ENCODE measurements at regions not wholly inside any gene's neighbourhood (a gene's known extent, or its start where the extent isn't known, plus 50 kb on each side); places are given as distances from the start of the nearest gene placed in this dataset.

DNA sequence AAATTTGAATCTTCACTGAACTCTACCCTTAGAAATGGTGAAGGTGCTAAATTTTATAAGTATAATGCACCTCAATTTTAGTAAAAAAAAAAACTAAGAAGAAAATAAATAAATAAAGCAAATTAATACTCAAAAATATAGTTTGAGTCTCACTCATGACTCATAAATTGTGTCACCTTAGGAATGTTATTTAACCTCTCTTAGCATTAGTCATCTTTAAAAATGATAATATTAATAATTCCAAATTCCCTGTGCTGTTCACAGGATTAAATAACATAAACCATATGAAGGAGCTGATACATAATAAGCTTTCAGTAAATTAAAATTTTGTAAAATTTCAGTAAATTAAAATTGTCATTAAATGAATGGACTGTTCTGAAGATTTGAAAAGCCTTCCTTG is 339.8 kb upstream of the RGMB start:
- peaks cover 0 to 3% of the 10 kb centered on the region in 2 donors for H3K9me3 ChIP-seq (ENCODE audit: control insufficient read depth in 2 of 2, insufficient read depth in 1 of 2, low read length in 1 of 2)
- H3K27ac ChIP-seq (ENCODE audit: low read depth in 1 of 2, low read length in 1 of 2): no peak overlapping the region
- no peaks in the 10 kb centered on the region for H3K4me1 ChIP-seq (ENCODE audit: control insufficient read depth in 2 of 2, insufficient read depth in 2 of 2, low read length in 2 of 2)
- no peak overlapping the region for H3K4me3 ChIP-seq (ENCODE audit: low read length in 2 of 2)
- no peak for DNase-seq (ENCODE audit: low read depth in 6 of 9, low spot score in 9 of 9)
- no peaks in the 10 kb centered on the region for H3K27me3 ChIP-seq (ENCODE audit: control insufficient read depth in 2 of 2, insufficient read depth in 1 of 2, low read length in 1 of 2)
- no peaks in the 10 kb centered on the region for H3K36me3 ChIP-seq (ENCODE audit: control insufficient read depth in 2 of 2, insufficient read depth in 2 of 2, low read length in 1 of 2)

DNA sequence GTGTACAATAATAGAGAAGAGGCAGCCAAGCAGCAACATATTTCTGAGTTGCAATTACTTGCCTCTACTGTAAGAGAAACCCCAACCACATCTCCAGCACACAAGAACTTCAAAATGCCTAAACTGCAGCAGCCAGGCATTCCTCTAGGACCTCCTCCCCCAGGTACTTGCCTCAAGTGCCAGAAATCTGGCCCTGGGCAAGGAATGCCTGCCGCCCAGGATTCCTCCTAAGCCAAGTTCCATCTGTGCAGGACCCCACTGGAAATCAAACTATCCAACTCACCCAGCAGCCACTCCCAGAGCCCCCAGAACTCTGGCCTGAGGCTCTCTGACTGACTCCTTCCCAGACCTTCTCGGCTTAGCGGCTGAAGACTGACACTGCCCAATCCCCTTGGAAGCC is 336.8 kb upstream of the RGMB start:
- WGBS: 97% methylated on average over 3 of the region's 3 CpGs
- no peaks in the 10 kb centered on the region for H3K27me3 ChIP-seq (ENCODE audit: control insufficient read depth in 2 of 2, insufficient read depth in 1 of 2, low read length in 1 of 2)
- H3K36me3 ChIP-seq (ENCODE audit: control insufficient read depth in 2 of 2, insufficient read depth in 2 of 2, low read length in 1 of 2): no peaks in the 10 kb centered on the region
- DNase-seq (ENCODE audit: low read depth in 6 of 9, low spot score in 9 of 9): no peak
- peaks cover 0 to 3% of the 10 kb centered on the region in 2 donors for H3K9me3 ChIP-seq (ENCODE audit: control insufficient read depth in 2 of 2, insufficient read depth in 1 of 2, low read length in 1 of 2)
- no peaks in the 10 kb centered on the region for H3K4me1 ChIP-seq (ENCODE audit: control insufficient read depth in 2 of 2, insufficient read depth in 2 of 2, low read length in 2 of 2)
- H3K27ac ChIP-seq (ENCODE audit: low read depth in 1 of 2, low read length in 1 of 2): no peak overlapping the region
- no peak overlapping the region for H3K4me3 ChIP-seq (ENCODE audit: low read length in 2 of 2)

DNA sequence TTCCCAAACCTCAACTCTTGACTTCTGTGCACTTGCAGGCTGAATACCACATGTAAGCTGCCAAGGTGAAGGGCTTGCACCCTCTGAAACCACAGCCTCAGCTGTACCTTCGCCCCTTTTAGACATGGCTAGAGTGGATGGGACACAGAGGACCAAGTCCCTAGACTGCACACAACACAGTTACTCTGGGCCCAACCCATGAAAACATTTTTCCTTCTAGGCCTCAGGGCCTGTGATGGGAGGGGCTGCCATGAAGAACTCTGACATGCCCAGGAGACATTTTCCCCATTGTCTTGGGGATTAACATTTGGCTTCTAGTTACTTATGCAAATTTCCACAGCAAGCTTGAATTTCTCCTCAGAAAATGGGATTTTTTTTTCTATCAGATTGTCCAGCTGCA is 331.0 kb upstream of the RGMB start:
- Histone ChIP-seq H3K36me3 (ENCODE audit: control insufficient read depth in 2 of 2, insufficient read depth in 2 of 2, low read length in 1 of 2) (no peaks in the 10 kb centered on the region), H3K4me3 (ENCODE audit: low read length in 2 of 2) (no peak overlapping the region), H3K4me1 (ENCODE audit: control insufficient read depth in 2 of 2, insufficient read depth in 2 of 2, low read length in 2 of 2) (no peaks in the 10 kb centered on the region), H3K9me3 (ENCODE audit: control insufficient read depth in 2 of 2, insufficient read depth in 1 of 2, low read length in 1 of 2) (peaks cover 0 to 8% of the 10 kb centered on the region in 2 donors), H3K27ac (ENCODE audit: low read depth in 1 of 2, low read length in 1 of 2) (no peak overlapping the region), H3K27me3 (ENCODE audit: control insufficient read depth in 2 of 2, insufficient read depth in 1 of 2, low read length in 1 of 2) (no peaks in the 10 kb centered on the region)
- 84% methylated on average over 1 of the region's 1 CpG for WGBS
- DNase-seq (ENCODE audit: low read depth in 6 of 9, low spot score in 9 of 9): no peak

DNA sequence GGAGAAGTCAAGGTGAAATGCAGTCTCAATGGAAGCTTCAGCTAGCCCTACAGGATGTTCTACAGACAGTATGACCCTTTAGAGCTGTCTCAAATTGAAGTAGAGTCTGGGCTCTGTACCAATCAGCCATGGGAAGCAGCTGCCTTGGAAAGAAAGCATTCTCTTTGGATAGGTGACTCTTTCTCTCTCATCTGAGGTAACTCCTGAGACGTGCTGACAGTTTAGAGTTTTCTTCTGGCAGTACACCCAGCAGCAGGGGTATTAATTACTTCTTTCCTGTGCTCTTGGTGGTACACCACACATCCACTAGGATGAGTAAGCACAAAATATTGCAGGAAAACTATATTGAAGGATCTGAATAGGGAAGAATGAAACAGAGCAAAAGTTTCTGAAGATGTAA is 329.6 kb upstream of the RGMB start:
- no peak overlapping the region for H3K27ac ChIP-seq (ENCODE audit: low read depth in 1 of 2, low read length in 1 of 2)
- no peaks in the 10 kb centered on the region for H3K4me1 ChIP-seq (ENCODE audit: control insufficient read depth in 2 of 2, insufficient read depth in 2 of 2, low read length in 2 of 2)
- H3K9me3 ChIP-seq (ENCODE audit: control insufficient read depth in 2 of 2, insufficient read depth in 1 of 2, low read length in 1 of 2): peaks cover 0 to 8% of the 10 kb centered on the region in 2 donors
- H3K4me3 ChIP-seq (ENCODE audit: low read length in 2 of 2): no peak overlapping the region
- WGBS: 95% methylated on average over 1 of the region's 1 CpG
- no peaks in the 10 kb centered on the region for H3K36me3 ChIP-seq (ENCODE audit: control insufficient read depth in 2 of 2, insufficient read depth in 2 of 2, low read length in 1 of 2)
- no peaks in the 10 kb centered on the region for H3K27me3 ChIP-seq (ENCODE audit: control insufficient read depth in 2 of 2, insufficient read depth in 1 of 2, low read length in 1 of 2)
- no peak for DNase-seq (ENCODE audit: low read depth in 6 of 9, low spot score in 9 of 9)

DNA sequence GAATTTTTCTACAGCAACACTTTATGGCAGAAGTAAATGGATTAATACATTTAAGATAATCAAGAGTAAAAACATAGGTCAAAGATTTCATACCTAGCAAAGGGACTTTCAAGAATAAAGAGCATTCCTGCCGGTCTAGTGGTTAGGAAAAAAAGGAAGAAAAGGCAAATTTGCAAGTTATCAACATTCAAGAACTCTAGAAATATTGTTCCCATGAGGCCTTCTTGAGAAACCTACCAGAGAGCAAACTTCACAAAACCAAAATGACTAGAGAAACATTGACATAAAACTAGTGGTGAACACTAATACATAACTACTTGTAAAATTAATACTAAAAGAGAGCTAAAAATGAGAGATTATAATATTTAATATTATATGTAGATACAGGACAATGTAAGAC is 320.2 kb upstream of the RGMB start:
- no peaks in the 10 kb centered on the region for H3K9me3 ChIP-seq (ENCODE audit: control insufficient read depth in 2 of 2, insufficient read depth in 1 of 2, low read length in 1 of 2)
- no peak for DNase-seq (ENCODE audit: low read depth in 6 of 9, low spot score in 9 of 9)
- 77% methylated on average over 1 of the region's 1 CpG for WGBS
- H3K27me3 ChIP-seq (ENCODE audit: control insufficient read depth in 2 of 2, insufficient read depth in 1 of 2, low read length in 1 of 2): no peaks in the 10 kb centered on the region
- no peak overlapping the region for H3K4me3 ChIP-seq (ENCODE audit: low read length in 2 of 2)
- H3K36me3 ChIP-seq (ENCODE audit: control insufficient read depth in 2 of 2, insufficient read depth in 2 of 2, low read length in 1 of 2): no peaks in the 10 kb centered on the region
- no peaks in the 10 kb centered on the region for H3K4me1 ChIP-seq (ENCODE audit: control insufficient read depth in 2 of 2, insufficient read depth in 2 of 2, low read length in 2 of 2)
- no peak overlapping the region for H3K27ac ChIP-seq (ENCODE audit: low read depth in 1 of 2, low read length in 1 of 2)

DNA sequence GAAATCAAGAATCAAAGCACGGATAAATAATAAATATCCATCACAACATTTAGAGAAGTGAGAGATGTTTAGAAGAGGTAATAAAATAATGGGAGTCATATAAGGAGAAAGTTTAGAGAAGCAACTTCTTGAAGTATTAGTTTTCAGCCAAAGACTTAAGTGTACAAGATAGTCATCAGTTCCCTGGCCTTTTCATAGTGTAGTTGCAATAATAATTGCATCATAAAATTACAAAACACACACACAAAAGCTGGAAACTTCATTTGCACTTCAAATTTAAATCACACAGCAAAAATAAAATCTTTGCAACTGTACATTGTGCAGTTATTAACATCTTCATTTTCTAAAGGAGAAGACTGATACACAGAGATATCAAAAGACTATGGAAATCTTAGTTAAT is 319.1 kb upstream of the RGMB start:
- 95% methylated on average over 1 of the region's 1 CpG for WGBS
- DNase-seq (ENCODE audit: low read depth in 6 of 9, low spot score in 9 of 9): no peak
- no peak overlapping the region for H3K4me3 ChIP-seq (ENCODE audit: low read length in 2 of 2)
- no peaks in the 10 kb centered on the region for H3K27me3 ChIP-seq (ENCODE audit: control insufficient read depth in 2 of 2, insufficient read depth in 1 of 2, low read length in 1 of 2)
- no peaks in the 10 kb centered on the region for H3K36me3 ChIP-seq (ENCODE audit: control insufficient read depth in 2 of 2, insufficient read depth in 2 of 2, low read length in 1 of 2)
- no peaks in the 10 kb centered on the region for H3K9me3 ChIP-seq (ENCODE audit: control insufficient read depth in 2 of 2, insufficient read depth in 1 of 2, low read length in 1 of 2)
- H3K4me1 ChIP-seq (ENCODE audit: control insufficient read depth in 2 of 2, insufficient read depth in 2 of 2, low read length in 2 of 2): no peaks in the 10 kb centered on the region
- no peak overlapping the region for H3K27ac ChIP-seq (ENCODE audit: low read depth in 1 of 2, low read length in 1 of 2)

DNA sequence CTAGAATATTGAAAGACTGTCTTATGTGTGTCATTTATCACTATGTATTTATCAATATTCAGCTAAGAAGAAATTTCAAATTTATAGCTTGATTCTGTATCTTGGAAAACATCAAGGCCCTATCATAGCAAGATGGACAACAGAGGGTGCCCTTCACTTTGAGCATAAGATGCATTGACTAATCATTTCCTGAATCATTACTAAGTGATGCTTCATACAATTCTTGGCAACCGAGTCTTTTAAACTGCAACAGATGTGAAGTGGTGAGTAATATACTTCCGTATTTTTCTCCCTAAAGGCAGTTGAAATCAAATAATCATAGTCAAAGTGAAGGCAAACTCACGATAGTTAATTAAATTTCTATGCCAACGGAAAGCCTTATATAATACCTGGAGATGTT is 318.6 kb upstream of the RGMB start:
- 93% methylated on average over 4 of the region's 4 CpGs for WGBS
- H3K27ac ChIP-seq (ENCODE audit: low read depth in 1 of 2, low read length in 1 of 2): no peak overlapping the region
- DNase-seq (ENCODE audit: low read depth in 6 of 9, low spot score in 9 of 9): no peak
- no peaks in the 10 kb centered on the region for H3K4me1 ChIP-seq (ENCODE audit: control insufficient read depth in 2 of 2, insufficient read depth in 2 of 2, low read length in 2 of 2)
- H3K36me3 ChIP-seq (ENCODE audit: control insufficient read depth in 2 of 2, insufficient read depth in 2 of 2, low read length in 1 of 2): no peaks in the 10 kb centered on the region
- H3K27me3 ChIP-seq (ENCODE audit: control insufficient read depth in 2 of 2, insufficient read depth in 1 of 2, low read length in 1 of 2): no peaks in the 10 kb centered on the region
- H3K9me3 ChIP-seq (ENCODE audit: control insufficient read depth in 2 of 2, insufficient read depth in 1 of 2, low read length in 1 of 2): no peaks in the 10 kb centered on the region
- H3K4me3 ChIP-seq (ENCODE audit: low read length in 2 of 2): no peak overlapping the region

DNA sequence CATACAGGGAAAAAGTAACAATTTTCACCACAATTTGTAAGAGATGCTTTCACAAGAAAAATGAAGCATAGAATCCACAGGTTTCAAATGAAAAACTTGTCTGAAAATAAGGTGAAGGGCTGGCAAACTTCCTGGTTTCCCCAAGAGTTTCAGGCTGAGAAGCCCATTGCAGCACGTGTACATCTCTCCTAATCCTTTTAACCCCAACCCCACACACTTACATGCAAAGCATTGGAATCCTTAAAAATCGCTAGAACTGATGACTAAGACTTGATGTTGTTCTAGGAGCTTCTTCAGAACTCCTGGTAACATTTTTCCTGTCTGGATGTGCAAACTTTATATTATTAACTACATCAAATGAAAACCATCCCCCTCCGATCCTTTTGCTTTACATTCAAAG is 317.8 kb upstream of the RGMB start:
- 77% methylated on average over 3 of the region's 3 CpGs for WGBS
- no peak for DNase-seq (ENCODE audit: low read depth in 6 of 9, low spot score in 9 of 9)
- Histone ChIP-seq H3K27ac (ENCODE audit: low read depth in 1 of 2, low read length in 1 of 2) (no peak overlapping the region), H3K27me3 (ENCODE audit: control insufficient read depth in 2 of 2, insufficient read depth in 1 of 2, low read length in 1 of 2) (no peaks in the 10 kb centered on the region), H3K4me1 (ENCODE audit: control insufficient read depth in 2 of 2, insufficient read depth in 2 of 2, low read length in 2 of 2) (no peaks in the 10 kb centered on the region), H3K4me3 (ENCODE audit: low read length in 2 of 2) (no peak overlapping the region), H3K9me3 (ENCODE audit: control insufficient read depth in 2 of 2, insufficient read depth in 1 of 2, low read length in 1 of 2) (no peaks in the 10 kb centered on the region), H3K36me3 (ENCODE audit: control insufficient read depth in 2 of 2, insufficient read depth in 2 of 2, low read length in 1 of 2) (no peaks in the 10 kb centered on the region)

DNA sequence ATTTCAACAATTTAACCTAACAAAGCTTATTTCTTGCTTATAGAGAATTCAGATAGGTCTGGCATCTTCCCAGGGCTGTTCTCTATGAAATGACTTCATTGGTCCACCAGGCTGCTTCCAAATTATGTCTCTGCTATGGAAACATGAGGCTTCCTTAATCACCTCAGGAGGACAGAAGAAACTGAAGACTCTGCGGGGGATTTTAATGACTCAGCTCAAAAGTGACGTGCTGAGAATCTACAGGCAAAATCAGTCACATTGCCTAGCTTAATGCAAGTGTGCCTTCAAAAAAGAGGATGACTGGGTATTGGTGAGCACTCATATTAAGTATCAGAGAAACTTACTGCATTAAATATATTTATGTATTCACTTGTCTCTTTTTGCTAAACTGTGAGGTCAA is 315.5 kb upstream of the RGMB start:
- Histone ChIP-seq H3K27ac (ENCODE audit: low read depth in 1 of 2, low read length in 1 of 2) (no peak overlapping the region), H3K36me3 (ENCODE audit: control insufficient read depth in 2 of 2, insufficient read depth in 2 of 2, low read length in 1 of 2) (no peaks in the 10 kb centered on the region), H3K4me3 (ENCODE audit: low read length in 2 of 2) (no peak overlapping the region), H3K27me3 (ENCODE audit: control insufficient read depth in 2 of 2, insufficient read depth in 1 of 2, low read length in 1 of 2) (no peaks in the 10 kb centered on the region), H3K4me1 (ENCODE audit: control insufficient read depth in 2 of 2, insufficient read depth in 2 of 2, low read length in 2 of 2) (no peaks in the 10 kb centered on the region), H3K9me3 (ENCODE audit: control insufficient read depth in 2 of 2, insufficient read depth in 1 of 2, low read length in 1 of 2) (no peaks in the 10 kb centered on the region)
- 92% methylated on average over 2 of the region's 2 CpGs for WGBS
- DNase-seq (ENCODE audit: low read depth in 6 of 9, low spot score in 9 of 9): no peak

DNA sequence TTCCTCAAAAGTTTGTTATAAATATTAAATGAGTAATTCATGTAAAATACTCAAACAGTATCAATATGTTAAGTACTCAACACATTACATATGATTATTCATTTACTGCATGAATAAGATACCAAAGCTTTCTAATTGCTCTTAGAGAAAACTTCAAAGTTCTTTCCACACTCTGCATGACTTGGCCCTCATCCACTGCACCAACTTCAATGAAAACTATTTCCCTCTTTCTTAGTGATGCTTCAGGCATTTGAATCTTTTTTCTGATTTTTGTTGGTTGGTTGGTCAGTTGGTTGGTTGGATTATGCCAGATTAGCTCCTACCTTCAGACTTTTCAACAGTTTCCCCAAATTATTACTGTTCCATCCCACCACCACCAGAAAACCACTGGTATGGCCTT is 314.7 kb upstream of the RGMB start:
- no peak for DNase-seq (ENCODE audit: low read depth in 6 of 9, low spot score in 9 of 9)
- H3K27me3 ChIP-seq (ENCODE audit: control insufficient read depth in 2 of 2, insufficient read depth in 1 of 2, low read length in 1 of 2): no peaks in the 10 kb centered on the region
- no peak overlapping the region for H3K4me3 ChIP-seq (ENCODE audit: low read length in 2 of 2)
- H3K36me3 ChIP-seq (ENCODE audit: control insufficient read depth in 2 of 2, insufficient read depth in 2 of 2, low read length in 1 of 2): no peaks in the 10 kb centered on the region
- H3K27ac ChIP-seq (ENCODE audit: low read depth in 1 of 2, low read length in 1 of 2): no peak overlapping the region
- no peaks in the 10 kb centered on the region for H3K9me3 ChIP-seq (ENCODE audit: control insufficient read depth in 2 of 2, insufficient read depth in 1 of 2, low read length in 1 of 2)
- H3K4me1 ChIP-seq (ENCODE audit: control insufficient read depth in 2 of 2, insufficient read depth in 2 of 2, low read length in 2 of 2): no peaks in the 10 kb centered on the region

Data from thymus (tissue), 11 donors.